Brain microvascular endothelial cell (primary cell): ENCODE measurements at regions not wholly inside any gene's neighbourhood (a gene's known extent, or its start where the extent isn't known, plus 50 kb on each side); places are given as distances from the start of the nearest gene placed in this dataset.

ENCODE experiments used
- DNase-seq: peaks from one replicate; pipeline ENCODE4 v3.0.0-alpha.2; 2020
- H3K27ac ChIP-seq: fragments of 250-450 bp; sonication (Bioruptor Pico); 2 replicates; pipeline ENCODE4 v1.5.1; 2020; ENCODE audit warnings: mild to moderate bottlenecking, moderate library complexity
- H3K27me3 ChIP-seq: fragments of 250-450 bp; sonication (Bioruptor Pico); replicated peaks from 2 replicates; pipeline ENCODE4 v1.5.1; 2020; ENCODE audit warnings: mild to moderate bottlenecking
- H3K36me3 ChIP-seq: fragments of 250-450 bp; sonication (Bioruptor Pico); replicated peaks from 2 replicates; pipeline ENCODE4 v1.5.1; 2020; ENCODE audit warnings: mild to moderate bottlenecking
- H3K4me3 ChIP-seq: 2 replicates; pipeline ENCODE4 v1.5.1; 2011; ENCODE audit warnings: low read depth, mild to moderate bottlenecking, control low read depth, low read length, moderate library complexity
- CTCF ChIP-seq: IDR thresholded peaks from 2 replicates; pipeline ENCODE4 v1.5.1; 2011; ENCODE audit warnings: low read depth, mild to moderate bottlenecking, moderate library complexity, low read length, control low read depth, inconsistent platforms; ENCODE audit errors: missing control alignments
- in situ Hi-C: cut with HindIII; loops from 2 replicates; pipeline ENCODE4 v1.10.0; 2017; ENCODE audit warnings: low sequenced_read_pairs, low pct_ligation_motif_present

- in situ Hi-C loops, result no loop called here
- Histone ChIP-seq H3K27me3 (no peaks in the 10 kb centered on the region), H3K4me3 (no peak overlapping the region), H3K27ac (no peak overlapping the region), H3K36me3 (no peaks in the 10 kb centered on the region)
- no peak for TF ChIP-seq CTCF
- DNase-seq, result no peak
Observed at GRCh38 chr1:170318736-170319135, 173.0 kb downstream of the NTMT2 start.

- peak; percentile 40 for DNase-seq
- Histone ChIP-seq H3K36me3 (no peaks in the 10 kb centered on the region), H3K4me3 (no peak overlapping the region), H3K27ac (no peak overlapping the region), H3K27me3 (no peaks in the 10 kb centered on the region)
- no peak for TF ChIP-seq CTCF
- in situ Hi-C loops, result no loop called here
Observed at GRCh38 chr1:170321113-170321512, 175.4 kb downstream of the NTMT2 start.

- no peak overlapping the region for H3K4me3 ChIP-seq
- no peaks in the 10 kb centered on the region for H3K36me3 ChIP-seq
- H3K27me3 ChIP-seq, result no peaks in the 10 kb centered on the region
- no peak for TF ChIP-seq CTCF
- no peak for DNase-seq
- no peak overlapping the region for H3K27ac ChIP-seq
- in situ Hi-C loops, result no loop called here
Observed at GRCh38 chr1:170326186-170326585, 180.4 kb downstream of the NTMT2 start.

- no peaks in the 10 kb centered on the region for H3K36me3 ChIP-seq
- TF ChIP-seq CTCF, result no peak
- H3K27ac ChIP-seq, result no peak overlapping the region
- H3K27me3 ChIP-seq, result no peaks in the 10 kb centered on the region
- no peak overlapping the region for H3K4me3 ChIP-seq
- in situ Hi-C loops, result no loop called here
- no peak for DNase-seq
Observed at GRCh38 chr1:170332801-170333200, 187.0 kb downstream of the NTMT2 start.

GRCh38 chr1:170337413-170337994, 191.7 kb downstream of the NTMT2 start:
- no peaks in the 10 kb centered on the region for H3K36me3 ChIP-seq
- in situ Hi-C loops, result no loop called here
- no peak for TF ChIP-seq CTCF
- no peak for DNase-seq
- H3K27me3 ChIP-seq, result no peaks in the 10 kb centered on the region
- H3K4me3 ChIP-seq, result no peak overlapping the region
- H3K27ac ChIP-seq, result no peak overlapping the region

GRCh38 chr1:170339534-170339933, 192.4 kb upstream of the GORAB start:
- Histone ChIP-seq H3K27me3 (no peaks in the 10 kb centered on the region), H3K36me3 (no peaks in the 10 kb centered on the region), H3K4me3 (no peak overlapping the region), H3K27ac (no peak overlapping the region)
- in situ Hi-C loops, result no loop called here
- TF ChIP-seq CTCF, result no peak
- DNase-seq, result no peak
